Urinary bladder (tissue), 3 donors: ENCODE measurements at regions not wholly inside any gene's neighbourhood (a gene's known extent, or its start where the extent isn't known, plus 50 kb on each side); places are given as distances from the start of the nearest gene placed in this dataset.
"Not testable (repeated sequence)": the region's sequence is repeated elsewhere in the genome, so short reads cannot be mapped to it uniquely, and the experiment has no call there.

Source experiments
- DNase-seq: peaks from one replicate; pipeline ENCODE4 v3.0.0-alpha.2; 2015; ENCODE audit errors: extremely low spot score
- H3K27ac ChIP-seq: one replicate; pipeline ENCODE4 v1.5.1; 2013; ENCODE audit warnings: low read depth, mild to moderate bottlenecking, moderate library complexity
- H3K36me3 ChIP-seq: one replicate; pipeline ENCODE4 v1.6.1; 2013; ENCODE audit warnings: mild to moderate bottlenecking, moderate library complexity; ENCODE audit not compliant: insufficient read depth
- H3K4me1 ChIP-seq: one replicate; pipeline ENCODE4 v1.6.1; 2013; ENCODE audit warnings: mild to moderate bottlenecking, moderate library complexity; ENCODE audit not compliant: insufficient read depth
- H3K4me3 ChIP-seq: one replicate; pipeline ENCODE4 v1.5.1; 2013; ENCODE audit warnings: low read depth, low read length
- WGBS: extraction: QIAGEN DNeasy Blood & Tissue Kit; methylation state at CpG from one replicate; pipeline ENCODE4 v1.1.7; 2013; 5-methylcytosine and 5-hydroxymethylcytosine counted together
- donor health status: healthy with polysubstance abuse.
- donor health status: healthy.

- DNase-seq, H3K4me3 ChIP-seq, H3K27ac ChIP-seq, H3K4me1 ChIP-seq, H3K36me3 ChIP-seq: not testable (repeated sequence)
Observed at GRCh38 chr1:214769666-214770065, 166.7 kb downstream of the CENPF start.

DNA sequence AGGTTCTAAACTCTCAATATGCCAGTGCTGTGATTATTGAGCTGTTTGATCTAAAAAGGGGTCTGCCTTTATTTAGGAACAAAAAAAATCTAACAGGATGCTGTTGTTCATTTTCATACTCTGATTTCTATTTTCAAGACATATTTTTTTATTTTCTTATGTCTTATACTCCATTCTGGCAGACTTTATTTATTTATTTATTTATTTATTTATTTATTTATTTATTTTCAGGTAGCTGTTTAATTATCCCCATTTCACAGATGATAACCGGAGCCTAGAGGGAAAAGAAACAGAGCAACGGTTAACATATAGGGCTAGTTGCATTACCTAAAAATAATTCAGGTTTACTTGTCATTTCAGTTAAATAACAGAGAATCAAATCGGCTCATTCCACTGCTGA, 174.4 kb downstream of the CENPF start:
- Histone ChIP-seq H3K4me1 (no peaks in the 10 kb centered on the region), H3K27ac (no peak overlapping the region), H3K4me3 (no peak overlapping the region), H3K36me3 (no peaks in the 10 kb centered on the region)
- 94% methylated on average over 3 of the region's 3 CpGs for WGBS
- no peak for DNase-seq

- H3K36me3 ChIP-seq: no peaks in the 10 kb centered on the region
- H3K4me3 ChIP-seq: no peak overlapping the region
- no peak for DNase-seq
- H3K4me1 ChIP-seq: no peaks in the 10 kb centered on the region
- 49% methylated on average over 1 of the region's 1 CpG for WGBS
- no peak overlapping the region for H3K27ac ChIP-seq
Observed at GRCh38 chr1:214791961-214792360, 189.0 kb downstream of the CENPF start.

- Histone ChIP-seq H3K4me3 (no peak overlapping the region), H3K27ac (no peak overlapping the region), H3K4me1 (no peaks in the 10 kb centered on the region), H3K36me3 (no peaks in the 10 kb centered on the region)
- 58% methylated on average over 6 of the region's 6 CpGs for WGBS
- DNase-seq: no peak
Observed at GRCh38 chr1:214792527-214793186, 189.7 kb downstream of the CENPF start.

DNA sequence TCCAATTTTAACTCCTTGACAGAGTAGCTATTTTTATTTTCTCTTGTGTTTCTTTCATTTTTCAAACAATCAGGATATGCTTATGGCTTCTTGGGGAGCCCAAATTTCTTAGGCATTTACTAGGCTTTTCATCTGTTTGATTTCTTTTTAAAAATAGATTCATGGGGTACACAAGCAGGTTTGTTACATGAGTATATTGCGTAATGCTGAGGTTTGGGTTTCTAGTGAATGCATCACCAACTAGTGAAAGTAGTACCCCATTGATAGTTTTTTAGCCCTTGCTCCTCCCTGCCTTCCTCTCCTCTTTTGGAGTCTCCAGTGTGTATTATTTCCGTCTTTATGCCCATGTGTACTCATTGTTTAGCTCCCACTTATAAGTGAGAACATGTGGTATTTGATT, 190.7 kb downstream of the CENPF start:
- DNase-seq: no peak
- 63% methylated on average over 2 of the region's 2 CpGs for WGBS

GRCh38 chr1:214801191-214801590, 198.2 kb downstream of the CENPF start:
- WGBS: 90% methylated on average over 1 of the region's 1 CpG
- Histone ChIP-seq H3K27ac (no peak overlapping the region), H3K4me1 (no peaks in the 10 kb centered on the region), H3K4me3 (no peak overlapping the region), H3K36me3 (no peaks in the 10 kb centered on the region)
- no peak for DNase-seq

More for the DNA sequence above, 190.7 kb downstream of the CENPF start:
- Histone ChIP-seq H3K36me3 (no peaks in the 10 kb centered on the region), H3K4me3 (no peak overlapping the region), H3K27ac (no peak overlapping the region), H3K4me1 (no peaks in the 10 kb centered on the region)

GRCh38 chr1:214808845-214809460, 206.0 kb downstream of the CENPF start:
- Histone ChIP-seq H3K4me1 (no peaks in the 10 kb centered on the region), H3K36me3 (no peaks in the 10 kb centered on the region), H3K27ac (no peak overlapping the region), H3K4me3 (no peak overlapping the region)
- DNase-seq: no peak
- 68% methylated on average over 3 of the region's 3 CpGs for WGBS

- Histone ChIP-seq H3K4me1 (no peaks in the 10 kb centered on the region), H3K4me3 (no peak overlapping the region), H3K27ac (no peak overlapping the region), H3K36me3 (no peaks in the 10 kb centered on the region)
- DNase-seq: no peak
- 67% methylated on average over 2 of the region's 2 CpGs for WGBS
Observed at GRCh38 chr1:214816603-214817002, 213.6 kb downstream of the CENPF start.

- Histone ChIP-seq H3K4me3 (no peak overlapping the region), H3K4me1 (no peaks in the 10 kb centered on the region), H3K36me3 (no peaks in the 10 kb centered on the region), H3K27ac (no peak overlapping the region)
- DNase-seq: no peak
- 92% methylated on average over 21 of the region's 21 CpGs for WGBS
Observed at GRCh38 chr1:214823311-214824117, 220.5 kb downstream of the CENPF start.

DNA sequence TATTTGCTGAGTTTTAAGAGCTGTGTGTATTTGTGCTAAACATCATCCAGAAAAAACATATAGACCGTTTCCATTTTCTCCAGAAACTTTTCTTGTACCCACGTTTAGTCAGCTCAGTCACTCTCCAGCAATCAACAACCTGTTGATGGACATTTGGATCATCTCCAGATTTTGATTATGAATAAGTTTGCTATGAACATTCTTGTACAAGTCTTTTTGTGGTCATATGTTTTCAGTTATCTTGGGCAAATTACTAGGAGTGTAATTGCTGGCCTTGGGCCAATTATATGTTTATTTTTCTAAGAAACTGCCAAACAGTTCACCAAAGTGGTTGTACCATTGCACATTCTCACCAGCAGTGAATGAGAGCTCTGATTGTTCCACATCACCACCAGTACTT, 221.8 kb downstream of the CENPF start:
- no peaks in the 10 kb centered on the region for H3K36me3 ChIP-seq
- H3K4me3 ChIP-seq: no peak overlapping the region
- no peak for DNase-seq
- WGBS: 69% methylated on average over 2 of the region's 2 CpGs
- H3K27ac ChIP-seq: no peak overlapping the region
- no peaks in the 10 kb centered on the region for H3K4me1 ChIP-seq

DNA sequence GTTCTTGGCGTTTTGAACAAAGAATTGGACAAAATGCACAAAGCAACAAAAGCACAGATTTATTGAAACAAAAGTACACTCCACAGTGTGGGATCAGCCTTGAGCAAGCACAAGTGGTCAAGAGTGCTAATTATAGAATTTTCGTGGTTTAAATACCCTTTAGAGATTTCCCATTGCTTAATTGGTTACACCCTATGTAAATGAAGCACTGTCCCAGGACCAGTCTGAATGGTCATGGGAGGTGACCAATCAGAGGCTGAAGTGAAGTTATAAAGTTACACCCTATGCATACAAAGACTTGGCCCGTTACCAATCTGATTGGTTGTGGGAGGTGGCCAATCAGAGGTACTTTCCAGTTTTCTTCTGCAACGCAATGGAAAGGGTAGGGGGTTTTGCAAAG, 223.6 kb downstream of the CENPF start:
- H3K4me3 ChIP-seq: no peak overlapping the region
- 83% methylated on average over 4 of the region's 4 CpGs for WGBS
- H3K4me1 ChIP-seq: no peaks in the 10 kb centered on the region
- H3K36me3 ChIP-seq: no peaks in the 10 kb centered on the region
- no peak overlapping the region for H3K27ac ChIP-seq
- DNase-seq: no peak

DNA sequence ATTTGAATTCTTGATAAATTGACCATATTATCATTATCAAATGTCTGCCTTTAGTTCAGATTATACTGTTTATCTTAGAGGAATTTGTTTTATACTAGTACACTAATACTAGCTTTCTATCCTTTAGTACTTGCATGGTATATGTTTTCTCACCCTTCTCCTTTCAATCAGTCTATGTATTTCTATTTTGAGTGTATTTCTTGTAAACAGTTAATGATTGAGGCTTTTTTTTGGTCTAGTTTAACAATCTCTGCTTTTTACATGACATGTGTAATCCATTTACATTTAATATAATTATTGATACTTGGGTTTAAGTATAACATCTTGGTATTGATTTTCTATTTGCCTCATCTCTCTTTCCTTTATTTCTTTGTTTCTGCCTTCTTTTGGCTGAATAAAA, 224.9 kb downstream of the CENPF start:
- Histone ChIP-seq H3K36me3 (no peaks in the 10 kb centered on the region), H3K27ac (no peak overlapping the region), H3K4me3 (no peak overlapping the region), H3K4me1 (no peaks in the 10 kb centered on the region)
- DNase-seq: no peak

- Histone ChIP-seq H3K36me3 (no peaks in the 10 kb centered on the region), H3K4me1 (no peaks in the 10 kb centered on the region), H3K27ac (no peak overlapping the region), H3K4me3 (no peak overlapping the region)
- WGBS: 59% methylated on average over 2 of the region's 2 CpGs
- no peak for DNase-seq
Observed at GRCh38 chr1:214830941-214831340, 227.9 kb downstream of the CENPF start.

- Histone ChIP-seq H3K36me3 (no peaks in the 10 kb centered on the region), H3K4me1 (no peaks in the 10 kb centered on the region), H3K27ac (no peak overlapping the region), H3K4me3 (no peak overlapping the region)
- 88% methylated on average over 5 of the region's 5 CpGs for WGBS
- no peak for DNase-seq
Observed at GRCh38 chr1:214831956-214832355, 229.0 kb downstream of the CENPF start.
